Aorta (tissue), 5 donors: ENCODE measurements at regions not wholly inside any gene's neighbourhood (a gene's known extent, or its start where the extent isn't known, plus 50 kb on each side); places are given as distances from the start of the nearest gene placed in this dataset.
"Not testable (repeated sequence)": the region's sequence is repeated elsewhere in the genome, so short reads cannot be mapped to it uniquely, and the experiment has no call there.

ENCODE experiments used
- ATAC-seq: fragments of 200-7000 bp; cut with Tn5 transposase; one replicate; pipeline ENCODE4 v1.9.1; 2022; ENCODE audit warnings: moderate library complexity; ENCODE audit not compliant: low FRiP score
- DNase-seq, 2 donors: peaks; one replicate each; pipeline ENCODE4 v3.0.0-alpha.2; 2020
- H3K27ac ChIP-seq, 2 donors: one replicate each; pipeline ENCODE4 v1.5.1; 2013; ENCODE audit warnings: low read length in 2 of 2, mild to moderate bottlenecking in 2 of 2, moderate library complexity in 2 of 2, control low read depth in 1 of 2, inconsistent platforms in 1 of 2, low read depth in 1 of 2
- H3K27me3 ChIP-seq, 2 donors: one replicate each; pipeline ENCODE4 v1.6.1; 2013; ENCODE audit warnings: control low read depth in 1 of 2, low read length in 1 of 2, mild to moderate bottlenecking in 1 of 2, moderate library complexity in 1 of 2; ENCODE audit not compliant: insufficient read depth in 2 of 2, control insufficient read depth in 1 of 2
- H3K36me3 ChIP-seq, 2 donors: one replicate each; pipeline ENCODE4 v1.6.1; 2013; ENCODE audit warnings: control low read depth in 1 of 2, low read length in 1 of 2, mild to moderate bottlenecking in 1 of 2; ENCODE audit not compliant: insufficient read depth in 2 of 2, control insufficient read depth in 1 of 2
- H3K4me1 ChIP-seq, 2 donors: one replicate each; pipeline ENCODE4 v1.6.1; 2013; ENCODE audit warnings: low read length in 2 of 2, control low read depth in 1 of 2, mild to moderate bottlenecking in 1 of 2, moderate library complexity in 1 of 2; ENCODE audit not compliant: insufficient read depth in 2 of 2, control insufficient read depth in 1 of 2
- H3K4me3 ChIP-seq, 2 donors: one replicate each; pipeline ENCODE4 v1.5.1; 2013; ENCODE audit warnings: low read length in 2 of 2, control low read depth in 1 of 2, mild to moderate bottlenecking in 1 of 2
- H3K9me3 ChIP-seq: one replicate; pipeline ENCODE4 v1.6.1; 2013; ENCODE audit warnings: mild to moderate bottlenecking, low read length; ENCODE audit not compliant: control insufficient read depth
- WGBS, 2 donors: extraction: QIAGEN DNeasy Blood & Tissue Kit; methylation state at CpG; one replicate each; pipeline ENCODE4 v1.1.7; 2013; 5-methylcytosine and 5-hydroxymethylcytosine counted together
- intact Hi-C, 2 donors: fragments of 100-400 bp; cut with DNase I; formaldehyde crosslinking; loops; one replicate each; pipeline versions ENCODE4 v1.14.2 to v1.15.0; 2022
- donor health status: healthy with polysubstance abuse.
- donor health status: Bipolar disorder and iron deficiency.
- donor health status: DM: no; HTN: no; CAD: no.
- donor health status: DM: no; HTN: no; CAD: no.
- donor health status: DM: yes; HTN: yes; CAD: no.

DNA sequence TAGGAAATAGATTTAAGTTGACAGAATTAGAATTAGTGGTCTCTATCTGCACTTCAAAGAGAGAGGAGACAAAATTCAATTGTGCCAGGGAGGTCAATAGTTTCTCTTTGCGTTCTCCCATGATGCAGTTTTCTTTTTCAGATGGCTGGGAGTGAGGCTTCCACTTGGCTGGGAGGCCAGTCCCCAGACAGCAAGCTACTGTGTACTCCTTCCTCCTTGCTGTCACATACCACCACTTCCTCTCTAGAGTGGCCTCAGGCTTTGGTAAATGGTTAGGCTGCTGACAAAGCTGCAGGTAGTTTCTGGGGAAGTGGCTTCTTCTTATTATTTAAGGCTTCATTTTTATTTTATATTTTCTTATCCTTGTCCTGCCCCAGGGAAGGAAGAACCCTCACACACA, 106.2 kb upstream of the HS3ST4 start:
- 76 to 78% methylated on average over 1 of the region's 1 CpG for WGBS, 2 donors
- no peak overlapping the region for H3K27ac ChIP-seq
- ATAC-seq (no peak), DNase-seq (no peak)
- intact Hi-C loops: no loop called here
- H3K36me3 ChIP-seq: no peaks in the 10 kb centered on the region
- H3K9me3 ChIP-seq: no peaks in the 10 kb centered on the region
- no peaks in the 10 kb centered on the region for H3K4me1 ChIP-seq
- H3K27me3 ChIP-seq: no peaks in the 10 kb centered on the region
- no peak overlapping the region for H3K4me3 ChIP-seq

DNA sequence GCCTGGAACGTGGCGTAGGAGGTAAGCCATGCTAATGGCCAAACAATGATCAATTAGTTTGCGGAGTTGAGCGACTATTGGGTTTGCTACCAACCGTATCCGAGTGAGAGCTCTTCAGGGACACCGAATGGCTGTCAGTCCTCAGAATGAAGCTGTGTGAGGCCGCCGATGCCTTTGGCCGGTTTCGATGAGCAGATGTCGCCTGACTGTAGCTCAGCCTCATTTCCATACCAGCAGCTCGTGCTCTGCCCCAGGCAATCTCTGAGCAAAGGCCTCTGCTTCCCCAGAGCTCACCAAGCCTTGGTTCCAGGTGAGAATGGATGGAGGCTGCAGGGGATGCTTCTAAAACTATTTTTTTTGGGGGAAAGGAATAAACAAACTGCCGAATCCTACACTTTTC, 111.7 kb upstream of the HS3ST4 start:
- 76 to 86% methylated on average over 14 of the region's 14 CpGs for WGBS, 2 donors
- ATAC-seq: no peak

DNA sequence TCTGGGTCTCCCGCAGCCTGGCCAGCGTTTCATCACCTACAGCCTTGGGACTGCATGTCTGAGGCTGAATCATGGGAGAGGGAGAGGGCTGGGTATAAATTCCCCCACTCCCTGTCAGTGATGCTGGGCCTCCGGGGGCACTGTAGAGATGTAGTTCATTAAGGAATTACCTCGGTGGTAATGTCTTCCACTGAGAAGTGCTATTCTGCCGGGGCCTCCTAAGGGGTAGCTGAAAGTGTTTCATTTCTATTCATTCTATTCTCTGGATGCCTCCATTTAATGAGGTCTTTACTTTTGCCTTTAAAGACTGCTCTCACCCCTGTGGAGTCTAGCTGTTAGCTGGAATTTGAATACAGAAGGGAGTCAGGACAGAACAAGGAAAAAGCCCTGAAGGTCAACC, 116.4 kb upstream of the HS3ST4 start:
- WGBS, 2 donors: 48 to 49% methylated on average over 5 of the region's 5 CpGs
- Histone ChIP-seq H3K36me3 (no peaks in the 10 kb centered on the region), H3K27ac (no peak overlapping the region), H3K4me1 (no peaks in the 10 kb centered on the region), H3K27me3 (no peaks in the 10 kb centered on the region), H3K4me3 (no peak overlapping the region), H3K9me3 (no peaks in the 10 kb centered on the region)
- intact Hi-C loops: no loop called here
- no peak for ATAC-seq
- DNase-seq: no peak

More for the DNA sequence above, 111.7 kb upstream of the HS3ST4 start:
- no peak overlapping the region for H3K27ac ChIP-seq
- H3K9me3 ChIP-seq: no peaks in the 10 kb centered on the region
- intact Hi-C loops: no loop called here
- DNase-seq: no peak
- no peak overlapping the region for H3K4me3 ChIP-seq
- H3K36me3 ChIP-seq: no peaks in the 10 kb centered on the region
- no peaks in the 10 kb centered on the region for H3K4me1 ChIP-seq
- H3K27me3 ChIP-seq: no peaks in the 10 kb centered on the region

GRCh38 chr16:25571712-25572111, 120.0 kb upstream of the HS3ST4 start:
- Histone ChIP-seq H3K4me3 (no peak overlapping the region), H3K27me3 (no peaks in the 10 kb centered on the region), H3K36me3 (no peaks in the 10 kb centered on the region), H3K27ac (no peak overlapping the region), H3K9me3 (peaks cover 2% of the 10 kb centered on the region), H3K4me1 (no peaks in the 10 kb centered on the region)
- no peak for ATAC-seq
- intact Hi-C loops: no loop called here
- 62 to 92% methylated on average over 2 of the region's 2 CpGs for WGBS, 2 donors
- no peak for DNase-seq

GRCh38 chr16:25570131-25570530, 121.6 kb upstream of the HS3ST4 start:
- 55 to 70% methylated on average over 3 of the region's 3 CpGs for WGBS, 2 donors
- intact Hi-C loops: no loop called here
- H3K4me1 ChIP-seq: no peaks in the 10 kb centered on the region
- no peak overlapping the region for H3K4me3 ChIP-seq
- H3K36me3 ChIP-seq: no peaks in the 10 kb centered on the region
- DNase-seq: no peak
- no peak for ATAC-seq
- H3K27ac ChIP-seq: no peak overlapping the region
- H3K27me3 ChIP-seq: no peaks in the 10 kb centered on the region
- peaks cover 2% of the 10 kb centered on the region for H3K9me3 ChIP-seq

GRCh38 chr16:25568991-25569390, 122.8 kb upstream of the HS3ST4 start:
- peaks cover 2% of the 10 kb centered on the region for H3K9me3 ChIP-seq
- no peak overlapping the region for H3K4me3 ChIP-seq
- H3K27ac ChIP-seq: no peak overlapping the region
- ATAC-seq: no peak
- WGBS, 2 donors: 71 to 72% methylated on average over 2 of the region's 2 CpGs
- intact Hi-C loops: no loop called here
- H3K36me3 ChIP-seq: no peaks in the 10 kb centered on the region
- H3K4me1 ChIP-seq: no peaks in the 10 kb centered on the region
- H3K27me3 ChIP-seq: no peaks in the 10 kb centered on the region
- DNase-seq: no peak

- ATAC-seq (no peak), DNase-seq (no peak)
- intact Hi-C loops: no loop called here
- Histone ChIP-seq H3K27ac (no peak overlapping the region), H3K36me3 (no peaks in the 10 kb centered on the region), H3K4me3 (no peak overlapping the region), H3K27me3 (no peaks in the 10 kb centered on the region), H3K4me1 (no peaks in the 10 kb centered on the region), H3K9me3 (peaks cover 2% of the 10 kb centered on the region)
- WGBS, 2 donors: 61 to 76% methylated on average over 3 of the region's 3 CpGs
Observed at GRCh38 chr16:25566183-25566582, 125.6 kb upstream of the HS3ST4 start.

DNA sequence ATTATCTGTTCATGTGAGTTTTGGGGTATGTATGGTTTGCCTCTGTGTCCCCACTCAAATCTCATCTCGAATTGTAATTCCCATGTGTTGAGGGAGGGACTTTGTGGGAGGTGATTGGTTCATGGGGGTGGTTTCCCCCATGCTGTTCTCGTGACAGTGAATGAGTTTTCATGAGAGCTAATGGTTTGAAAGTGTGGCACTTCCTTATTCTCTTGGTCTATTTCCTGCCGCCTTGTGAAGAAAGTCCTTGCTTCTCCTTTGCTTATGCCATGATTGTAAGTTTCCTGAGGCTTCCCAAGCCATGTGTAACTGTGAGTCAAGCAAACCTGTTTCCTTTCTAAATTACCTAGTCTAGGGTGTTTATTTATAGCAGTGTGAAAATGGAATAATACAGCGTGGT, 128.1 kb upstream of the HS3ST4 start:
- Histone ChIP-seq H3K9me3 (no peaks in the 10 kb centered on the region), H3K27ac (no peak overlapping the region), H3K27me3 (no peaks in the 10 kb centered on the region), H3K4me3 (no peak overlapping the region), H3K36me3 (no peaks in the 10 kb centered on the region), H3K4me1 (no peaks in the 10 kb centered on the region)
- intact Hi-C loops: no loop called here
- ATAC-seq (no peak), DNase-seq (no peak)
- WGBS, 2 donors: 71 to 72% methylated on average over 4 of the region's 4 CpGs

- intact Hi-C loops: not testable (repeated sequence)
Observed at GRCh38 chr16:25561723-25562122, 130.0 kb upstream of the HS3ST4 start.

More at GRCh38 chr16:25561723-25562122, 130.0 kb upstream of the HS3ST4 start:
- H3K4me1 ChIP-seq, H3K4me3 ChIP-seq, H3K36me3 ChIP-seq, ATAC-seq, H3K9me3 ChIP-seq, DNase-seq, H3K27ac ChIP-seq, H3K27me3 ChIP-seq: not testable (repeated sequence)
- WGBS, 2 donors: 89 to 92% methylated on average over 3 of the region's 3 CpGs
